ENCODE measurements at regions not wholly inside any gene's neighbourhood (a gene's known extent, or its start where the extent isn't known, plus 50 kb on each side); places are given as distances from the start of the nearest gene placed in this dataset.

DNA sequence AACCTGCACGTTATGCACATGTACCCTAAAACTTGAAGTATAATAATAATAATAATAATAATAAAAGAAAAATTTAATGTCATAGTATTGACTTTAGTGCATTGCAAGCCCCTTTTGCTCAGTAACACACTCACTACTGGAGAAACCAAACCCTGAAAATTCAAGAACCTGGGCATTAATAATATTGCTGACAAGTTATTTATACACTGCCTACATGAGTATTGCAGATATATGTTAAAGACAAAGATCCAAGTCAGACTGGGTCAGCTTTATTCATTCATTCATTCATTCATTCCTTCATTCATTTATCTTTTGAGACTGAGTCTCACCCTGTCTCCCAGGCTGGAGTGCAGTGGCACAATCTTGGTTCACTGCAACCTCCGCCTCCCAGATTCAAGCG lies 1711.2 kb downstream of the TP53TG3F start:
- DNase-seq, result no peak

DNA sequence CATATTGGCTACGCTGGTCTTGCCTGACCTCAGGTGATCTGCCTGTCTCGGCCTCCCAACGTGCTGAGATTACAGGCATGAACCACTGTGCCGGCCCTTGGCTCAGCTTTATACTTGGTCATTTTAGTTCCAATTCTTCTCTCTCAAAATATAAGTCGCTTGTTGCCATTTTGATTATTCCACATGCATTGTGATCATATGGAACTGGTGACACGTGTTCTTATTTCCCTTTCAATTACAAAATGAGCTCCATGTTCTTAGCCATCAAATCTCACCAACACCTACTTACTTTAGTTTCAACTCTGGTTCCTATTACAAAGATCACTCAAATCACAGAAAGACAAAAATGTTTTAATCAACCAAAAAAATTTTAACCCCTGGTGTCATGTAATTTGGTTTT lies 1711.7 kb downstream of the TP53TG3F start:
- no peak for DNase-seq

DNA sequence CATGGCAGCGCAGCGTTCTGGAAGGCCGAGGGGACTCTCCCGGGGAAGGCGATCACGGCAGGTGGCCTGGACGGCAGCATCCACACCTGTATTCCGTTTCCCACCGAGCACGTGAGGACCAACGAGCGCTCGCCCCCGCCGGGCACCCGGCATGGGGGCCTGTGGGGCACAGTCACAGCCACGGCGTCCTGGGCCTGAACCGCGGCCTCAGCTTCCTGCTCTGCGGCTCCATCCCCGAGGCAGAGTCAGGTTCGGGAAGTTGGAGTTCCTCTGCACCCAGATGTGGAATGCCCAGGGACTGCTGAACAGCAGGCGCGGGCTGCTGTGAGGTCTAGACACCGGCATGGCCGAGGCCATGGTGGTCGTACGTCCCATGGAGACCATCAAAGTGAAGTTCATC lies 1713.9 kb downstream of the TP53TG3F start:
- DNase-seq, result no peak

DNA sequence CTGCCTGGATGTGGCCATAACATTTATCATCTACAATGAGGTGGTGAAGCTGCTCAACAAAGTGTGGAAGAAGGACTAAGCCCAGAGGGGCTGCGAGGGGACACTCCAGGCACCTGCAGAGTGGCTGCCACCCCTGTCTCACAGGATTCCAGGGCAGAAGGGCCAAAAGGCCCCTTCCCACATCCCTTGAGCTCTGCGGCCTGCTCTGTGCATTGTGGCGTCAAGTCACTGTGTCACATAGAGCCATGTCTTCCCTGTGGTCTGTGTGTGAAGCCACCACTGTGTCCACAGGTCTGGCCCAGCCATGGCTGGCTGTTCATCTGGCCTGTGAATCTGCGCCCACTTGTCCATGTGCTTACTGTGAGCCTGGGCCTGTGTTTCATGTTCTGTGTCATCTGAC lies 1714.6 kb downstream of the TP53TG3F start:
- no peak for DNase-seq

DNA sequence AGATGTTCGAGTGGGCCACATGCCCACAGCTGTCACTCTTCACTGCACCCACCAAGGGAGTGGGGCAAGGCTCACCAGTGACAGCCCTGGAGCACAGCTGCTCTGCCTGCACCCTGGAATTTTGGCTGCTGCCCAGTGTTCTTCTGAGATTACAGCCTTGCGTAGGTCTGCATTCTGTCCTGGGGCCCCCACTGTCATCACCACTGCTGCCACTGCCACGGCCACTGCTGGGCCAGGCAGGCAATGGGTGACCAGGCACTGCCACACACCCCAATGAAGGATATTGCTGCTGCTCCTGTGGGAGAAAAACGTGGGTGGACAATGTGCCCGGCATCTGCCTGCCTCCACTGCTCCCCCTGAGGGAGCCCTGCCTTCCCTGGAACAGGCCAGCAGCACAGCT lies 1717.0 kb downstream of the TP53TG3F start:
- DNase-seq, result no peak

DNA sequence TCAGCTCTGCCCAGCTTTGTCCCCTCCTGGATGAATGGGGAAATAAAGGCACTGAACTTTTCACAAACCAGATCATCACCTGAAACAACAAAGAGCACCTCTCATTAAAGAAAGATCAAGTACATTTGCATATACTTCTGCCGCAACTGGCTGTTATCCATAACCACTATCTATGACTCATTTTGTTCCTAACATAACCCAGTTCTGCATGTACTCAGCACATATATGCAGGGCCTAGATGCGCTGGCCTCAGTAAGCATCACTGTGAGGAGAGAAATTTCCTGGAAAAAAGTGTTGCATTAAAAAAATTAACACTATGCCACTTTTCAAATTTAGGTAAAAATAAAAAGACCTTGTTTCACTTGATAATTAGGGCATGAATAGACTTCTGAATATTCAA lies 1718.4 kb downstream of the TP53TG3F start:
- DNase-seq, result no peak

DNA sequence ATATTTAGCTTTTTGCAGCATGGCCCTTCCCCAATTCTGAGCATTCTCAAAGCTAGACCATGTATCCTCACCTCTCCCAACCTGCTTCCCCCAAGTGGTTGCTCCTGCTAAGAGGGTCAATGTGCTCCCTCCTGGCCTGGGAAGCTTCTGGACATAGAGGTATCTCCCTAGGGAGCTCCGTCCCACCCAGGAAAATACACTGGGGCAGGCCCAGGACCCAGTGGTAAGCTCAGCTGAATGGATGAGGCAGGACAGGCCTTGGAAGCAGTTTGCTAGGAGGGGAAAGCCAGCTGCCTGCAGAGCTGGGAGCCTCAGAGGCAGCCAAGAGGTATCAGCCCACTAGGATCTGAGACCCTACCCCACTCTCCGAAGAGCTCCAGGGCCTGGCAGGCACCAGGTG lies 1721.6 kb downstream of the TP53TG3F start:
- DNase-seq, result no peak

DNA sequence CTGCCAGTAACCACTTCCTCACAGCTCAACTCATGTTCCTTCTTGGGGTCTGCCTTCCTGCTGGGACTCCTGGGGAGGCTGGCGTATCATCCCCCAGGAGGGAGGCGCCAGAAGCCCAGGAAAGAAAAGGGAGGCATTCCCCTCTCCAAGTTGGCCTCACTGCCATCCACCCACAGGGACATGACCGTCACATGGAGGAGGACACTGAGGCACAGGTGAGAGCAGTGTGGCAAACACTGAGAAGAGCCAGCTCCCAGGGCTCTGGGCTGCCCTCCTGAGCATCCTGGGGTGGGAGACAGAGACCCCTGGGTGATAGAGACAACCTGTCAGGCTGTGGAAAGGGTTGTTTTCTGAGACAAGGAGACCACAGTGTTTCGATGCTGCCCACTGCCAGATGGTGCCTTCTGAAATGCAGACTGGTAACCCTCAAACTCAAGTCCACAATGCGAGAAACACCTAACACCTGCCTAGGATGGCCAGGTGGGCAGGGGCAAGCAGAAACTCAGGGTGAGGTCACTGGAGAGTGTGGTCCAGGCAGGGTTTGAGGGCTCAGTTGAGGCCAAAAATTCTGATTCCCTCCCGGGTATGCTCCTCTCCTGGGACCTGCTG lies 1722.1 kb downstream of the TP53TG3F start:
- no peak for DNase-seq

DNA sequence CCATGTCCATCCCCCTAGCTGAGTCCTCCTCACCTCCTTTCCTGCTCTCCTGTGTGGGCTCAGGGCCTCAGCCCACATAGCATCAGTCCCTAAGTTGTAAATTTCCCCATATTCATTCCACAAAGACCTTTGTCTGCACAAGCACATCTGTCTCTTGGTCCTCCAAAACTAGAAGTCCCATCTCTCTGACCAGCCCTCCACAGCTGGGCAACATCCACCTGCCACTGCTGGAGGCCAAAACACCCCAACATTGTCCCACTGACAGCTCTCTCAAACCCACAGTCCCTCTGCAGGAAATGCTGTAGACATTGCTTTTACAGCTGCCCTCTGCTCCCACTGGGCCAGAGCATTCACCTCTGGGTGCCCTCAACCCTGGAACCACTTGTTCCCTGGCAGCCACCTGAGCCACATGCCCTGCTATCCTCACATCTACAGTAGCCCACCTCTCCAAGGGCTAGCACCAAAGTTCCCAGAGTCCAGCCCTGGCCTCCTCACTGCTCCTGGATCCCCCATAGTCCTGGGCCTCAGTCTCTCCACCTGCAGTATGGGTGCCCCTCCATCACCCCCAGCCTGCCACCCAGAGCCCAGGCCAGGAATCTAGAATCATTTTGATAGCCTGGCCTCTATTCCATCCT lies 1722.7 kb downstream of the TP53TG3F start:
- no peak for DNase-seq

DNA sequence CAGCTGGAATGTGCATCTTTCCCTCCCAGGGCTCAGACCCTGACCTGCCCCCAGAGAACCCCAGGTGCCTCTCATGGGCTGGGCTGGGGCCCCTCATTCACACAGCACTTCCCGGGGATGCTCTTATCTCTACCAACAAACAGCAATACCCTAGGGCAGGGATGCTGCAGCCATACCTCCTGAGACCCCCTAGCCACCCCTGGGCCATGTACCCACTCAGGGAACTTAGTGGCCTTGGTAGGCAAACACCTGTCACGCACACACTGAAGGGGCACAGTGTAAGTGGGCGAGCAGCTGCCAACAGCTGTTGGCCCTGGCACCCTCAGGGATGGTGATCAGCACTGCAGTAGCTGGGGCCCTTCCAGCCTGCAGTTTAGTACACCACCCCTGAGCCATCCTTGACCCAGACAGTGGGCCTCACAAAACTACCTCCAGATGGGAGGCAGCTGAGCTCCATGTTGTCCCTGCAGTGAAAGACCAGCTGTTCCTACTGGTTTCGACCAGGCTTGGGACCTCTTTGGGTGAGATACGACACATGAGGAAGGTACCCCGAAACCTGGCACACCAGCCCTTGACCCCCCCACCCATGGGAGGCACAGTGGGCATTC lies 1723.6 kb downstream of the TP53TG3F start:
- DNase-seq, result no peak

DNA sequence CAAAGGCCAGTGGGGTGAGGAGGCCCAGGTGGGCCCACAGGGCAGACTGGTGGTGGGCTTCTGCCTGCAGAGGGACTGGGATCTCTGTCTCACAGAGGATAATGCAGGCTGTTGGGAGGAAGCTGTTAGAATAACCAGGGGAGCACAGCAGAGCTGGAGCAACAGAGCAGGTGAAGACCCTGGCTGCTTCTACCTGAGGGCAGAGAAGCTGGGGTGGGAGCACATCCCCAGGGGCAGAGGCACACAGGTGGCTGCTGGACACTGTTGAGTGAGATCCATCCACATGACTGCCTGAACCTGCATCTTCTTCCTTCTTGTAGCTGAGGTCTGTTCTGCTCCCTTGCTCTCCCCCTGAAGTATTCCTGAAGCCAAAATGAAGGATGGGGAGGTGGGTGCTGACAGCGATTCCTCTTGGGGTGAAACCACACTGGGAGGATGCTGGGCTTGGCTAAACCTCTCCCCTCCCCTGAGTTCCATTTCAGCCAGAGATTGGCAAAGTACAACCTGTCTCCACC lies 1725.0 kb downstream of the TP53TG3F start:
- DNase-seq, result no peak

DNA sequence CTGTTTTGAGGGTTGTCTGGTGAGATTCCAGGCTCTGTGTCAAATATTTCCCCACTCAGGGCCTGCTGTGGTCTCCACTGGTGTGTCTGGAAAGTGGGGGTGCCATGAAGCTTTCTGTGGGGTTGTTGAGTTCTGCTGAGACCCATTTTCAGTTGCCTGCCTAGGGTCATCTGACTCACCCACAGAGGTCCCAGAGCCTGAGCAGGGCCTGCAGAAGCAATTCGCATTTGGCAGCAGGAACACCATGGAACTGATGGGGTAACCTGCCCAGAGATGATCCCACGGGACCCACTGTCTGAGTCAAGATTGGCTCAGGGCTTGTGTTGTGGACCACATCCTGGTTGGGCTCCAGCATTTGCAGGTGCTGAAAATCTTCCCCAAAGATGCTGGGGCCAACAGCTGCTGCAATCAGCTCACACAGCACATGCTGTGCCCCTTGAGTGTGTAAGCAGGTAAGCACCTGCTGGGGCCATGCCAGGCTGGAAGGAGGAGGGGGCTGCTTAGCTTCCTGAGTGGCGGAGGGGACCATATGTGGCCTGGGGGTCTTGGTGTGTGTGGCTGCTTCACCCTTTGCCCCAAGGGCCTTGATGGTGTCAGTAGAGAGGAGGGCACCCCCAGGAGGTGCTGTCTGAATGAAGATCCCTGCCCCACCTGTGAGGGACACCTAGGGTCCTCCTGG lies 1726.1 kb downstream of the TP53TG3F start:
- no peak for DNase-seq

DNA sequence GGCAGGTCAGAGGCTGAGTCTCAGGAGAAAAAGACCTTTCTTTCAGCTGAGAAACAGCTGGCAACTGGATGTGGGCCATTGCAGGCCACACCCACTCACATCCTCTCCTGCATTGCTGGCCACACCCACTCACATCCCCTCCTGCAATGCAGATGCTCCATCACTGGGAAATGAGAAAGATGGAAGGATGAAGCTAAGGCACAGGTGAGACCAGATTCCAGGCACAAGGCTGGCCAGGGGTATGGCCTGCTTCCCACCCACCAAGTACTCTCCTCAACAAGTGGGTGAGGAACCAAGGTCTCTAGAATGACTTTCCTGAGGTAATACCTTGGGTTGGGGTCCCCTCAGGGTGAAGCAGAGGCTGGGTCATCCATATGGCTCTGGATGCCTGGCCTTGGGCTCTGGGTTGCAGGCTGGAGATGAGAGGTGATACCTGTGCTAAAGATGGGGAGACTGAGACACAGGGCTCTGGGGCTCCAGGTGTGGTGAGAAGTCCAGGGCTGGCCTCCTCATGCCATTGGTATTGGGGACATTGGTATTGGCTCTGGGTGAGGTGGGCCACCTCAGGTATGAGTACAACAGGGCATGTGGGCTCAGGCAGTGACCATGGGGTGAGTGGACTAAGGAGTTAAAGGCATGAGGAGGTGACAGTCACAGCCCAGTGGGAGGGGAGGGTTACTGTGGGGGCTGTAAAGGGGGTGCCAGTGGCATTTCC lies 1726.8 kb downstream of the TP53TG3F start:
- DNase-seq, result no peak

DNA sequence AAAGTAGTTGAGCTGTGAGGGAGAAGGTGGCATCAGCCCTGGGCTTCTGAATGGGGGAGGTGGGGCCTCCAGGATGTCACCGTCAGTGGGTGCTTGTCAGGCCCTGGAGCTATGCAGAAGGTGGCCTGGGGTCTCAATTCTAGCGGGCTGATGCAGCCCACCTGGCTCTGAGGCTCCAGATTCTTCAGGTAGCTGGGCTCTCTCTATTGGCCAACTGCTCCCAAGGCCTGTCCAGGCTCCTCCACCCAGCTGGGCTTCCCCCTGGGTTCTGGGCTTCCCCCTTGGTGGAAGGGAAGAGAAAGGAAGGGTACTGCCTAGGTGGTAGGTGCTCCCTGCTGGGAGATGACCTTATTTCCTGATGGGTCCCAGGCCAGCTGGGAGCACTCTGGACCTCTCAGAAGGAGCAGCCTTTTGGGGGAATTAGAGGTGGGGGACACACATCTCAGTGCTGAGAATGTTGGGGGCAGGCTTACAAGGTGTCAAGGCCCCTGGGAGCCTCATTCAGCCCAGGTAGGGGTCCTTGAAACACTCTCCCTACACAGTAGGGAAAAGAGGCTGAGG lies 1728.3 kb downstream of the TP53TG3F start:
- no peak for DNase-seq

DNA sequence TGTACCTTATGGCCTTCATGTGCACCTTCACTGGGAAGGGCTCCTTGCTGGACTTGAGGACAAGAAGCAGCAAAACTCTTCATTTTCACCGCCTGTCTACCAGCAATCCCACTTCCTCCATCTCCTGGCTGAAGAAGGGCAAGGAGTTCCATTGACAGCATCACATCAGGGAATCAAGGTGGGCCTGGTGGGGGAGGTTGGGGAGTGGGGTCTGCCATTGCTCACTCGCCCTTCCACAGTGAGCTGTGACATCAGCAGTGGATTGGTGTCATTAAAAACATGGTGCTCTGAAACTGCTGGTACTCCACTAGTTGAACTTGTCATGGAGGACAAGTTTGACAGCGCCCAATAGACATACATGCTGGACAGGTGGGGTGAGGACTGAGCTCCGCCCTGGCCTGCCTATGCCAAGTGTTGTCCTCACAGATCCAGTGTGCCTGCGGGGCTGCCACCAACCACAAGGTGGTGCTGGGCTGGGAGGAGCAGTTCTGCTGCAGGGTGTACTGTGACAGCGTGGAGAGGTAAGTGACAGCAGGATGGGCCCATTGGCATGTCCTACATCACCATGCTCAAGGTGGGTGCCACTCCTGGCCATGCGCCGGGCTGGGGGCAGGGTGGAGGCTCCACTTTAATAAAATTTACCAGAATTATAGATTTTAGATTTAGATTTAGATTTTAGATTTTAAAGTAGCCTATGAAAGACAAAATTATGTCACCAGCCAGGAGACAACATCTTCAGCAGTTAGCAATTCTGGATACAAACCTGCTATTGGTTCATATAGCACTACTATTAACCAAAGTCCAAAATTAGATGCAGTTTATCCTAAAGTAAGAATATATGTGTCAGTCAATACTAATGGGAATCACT lies 1729.1 kb downstream of the TP53TG3F start:
- DNase-seq, result no peak

DNA sequence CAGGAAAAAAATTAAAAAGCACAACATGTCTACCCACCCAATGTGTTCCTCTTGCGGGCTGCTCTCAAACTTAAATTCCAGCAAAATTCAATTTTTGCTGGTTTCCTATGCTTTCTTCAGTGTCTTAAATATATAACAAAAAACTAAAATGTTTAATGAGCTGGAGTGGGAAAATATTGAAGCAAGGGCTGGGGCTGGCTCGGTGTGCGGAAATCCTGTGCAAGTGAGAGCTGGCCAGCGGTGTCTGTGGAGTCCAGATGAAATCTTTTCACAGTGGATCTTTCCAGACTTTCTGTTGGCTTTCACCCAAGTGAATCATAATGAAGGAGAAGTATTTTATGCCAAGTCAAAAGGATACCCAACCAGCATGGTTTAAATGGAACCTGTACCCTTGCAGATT lies 1733.6 kb downstream of the TP53TG3F start:
- no peak for DNase-seq

DNA sequence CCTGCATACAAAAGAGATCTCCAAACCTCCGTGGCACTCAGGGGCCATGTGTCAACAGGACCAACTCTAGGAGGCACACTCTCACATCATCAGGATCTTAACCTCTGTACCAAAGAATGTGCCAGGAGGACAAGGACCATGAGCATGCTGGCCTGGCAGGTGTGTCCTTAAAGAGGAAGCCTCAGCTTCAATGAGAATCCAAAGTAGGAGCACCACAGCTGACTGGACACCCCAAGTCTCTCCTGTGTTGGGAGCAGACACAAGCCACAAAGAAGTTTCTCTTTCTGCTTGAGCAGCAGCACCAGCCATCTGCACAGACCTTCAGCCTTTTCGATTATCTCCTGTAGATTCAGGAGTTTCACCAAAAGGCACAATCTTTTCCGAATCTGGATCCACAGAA lies 1734.5 kb downstream of the TP53TG3F start:
- DNase-seq, result no peak

DNA sequence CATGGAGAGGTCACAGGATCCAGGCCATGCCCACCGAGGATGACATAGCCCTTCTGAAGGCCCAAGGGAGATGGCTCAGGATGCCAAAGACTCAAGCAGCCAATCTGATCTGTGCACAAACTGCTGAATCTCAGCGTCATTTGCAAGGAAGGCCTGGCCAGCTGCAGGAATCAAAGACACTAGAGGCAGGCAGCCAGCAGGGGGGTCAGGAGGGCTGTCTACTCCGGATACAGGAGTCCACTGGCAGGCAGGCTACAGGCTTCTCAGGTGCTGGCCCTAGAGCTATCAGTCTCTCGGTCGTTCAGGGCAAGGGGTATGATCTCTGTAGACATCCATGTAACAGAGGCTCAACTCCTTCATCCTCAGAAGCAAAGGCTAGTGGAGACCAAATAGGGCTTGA lies 1735.3 kb downstream of the TP53TG3F start:
- DNase-seq, result no peak

DNA sequence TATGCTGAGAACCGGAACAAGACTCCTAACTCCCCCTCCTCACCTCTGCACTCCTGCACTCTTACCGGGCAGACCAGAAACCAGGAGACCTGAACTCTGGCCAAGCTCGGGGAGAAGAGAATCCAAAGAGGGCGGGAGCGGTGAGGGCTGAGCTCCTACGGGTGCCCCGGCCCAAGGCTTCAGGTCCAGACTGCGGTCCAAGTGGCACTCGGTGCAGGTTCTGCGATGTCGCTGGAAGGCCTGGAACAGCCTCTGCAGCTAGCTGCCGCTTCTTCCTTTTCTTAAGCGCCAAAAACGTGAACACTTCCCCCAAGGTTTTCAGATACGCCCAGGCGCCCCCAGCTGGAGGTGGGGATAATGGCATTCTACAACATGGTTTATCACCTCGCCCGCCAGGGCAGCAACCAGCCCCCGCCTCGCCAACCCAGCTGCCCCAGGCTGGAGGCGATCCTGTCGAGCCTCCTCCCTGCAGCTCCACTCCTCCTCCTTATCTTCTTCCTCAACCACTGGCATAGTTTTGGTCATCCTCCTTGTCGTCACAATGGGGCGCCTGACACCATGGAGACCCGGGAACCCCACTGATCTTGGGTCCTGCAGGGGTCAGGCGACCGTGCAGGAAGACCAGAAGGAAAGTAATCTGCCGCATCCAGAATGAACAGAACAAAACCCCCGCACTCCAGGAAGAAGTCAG lies 1735.9 kb downstream of the TP53TG3F start:
- no peak for DNase-seq

DNA sequence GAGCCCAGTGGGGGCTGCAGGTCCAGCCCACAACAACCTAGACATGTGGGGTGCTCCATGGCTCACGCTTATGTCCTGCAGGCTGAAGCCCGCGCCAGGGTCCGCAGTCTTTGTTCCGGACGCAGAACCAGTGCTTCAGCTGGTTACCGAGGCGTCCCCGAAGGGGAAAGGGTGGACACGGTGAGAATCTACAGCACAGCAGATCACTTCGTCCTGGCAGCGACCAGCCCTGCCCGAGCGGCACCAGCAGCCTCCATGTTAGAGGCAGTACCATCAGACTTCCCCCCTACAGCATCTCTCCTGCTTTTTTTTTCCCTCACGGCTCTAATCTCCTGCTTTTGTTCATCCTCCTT lies 1736.4 kb downstream of the TP53TG3F start:
- no peak for DNase-seq

DNA sequence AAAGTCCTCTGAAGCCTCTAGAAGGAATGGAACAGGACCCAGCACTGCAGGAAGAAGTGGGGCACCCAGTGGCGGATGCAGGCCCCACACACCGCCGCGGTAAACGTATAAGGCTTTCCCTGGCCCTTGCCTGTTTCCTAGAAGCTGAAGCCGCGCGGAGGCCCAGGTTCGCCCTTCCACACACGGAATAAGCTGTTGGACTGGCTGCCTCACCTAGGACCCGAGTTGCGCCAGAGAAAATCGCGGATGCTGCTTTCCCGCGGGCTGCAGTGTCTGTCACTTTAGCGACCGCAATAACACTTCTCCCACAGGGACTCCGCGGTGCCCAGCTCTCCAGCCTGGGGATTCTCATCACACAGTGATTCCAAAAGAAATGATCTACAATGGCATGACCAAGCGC lies 1736.9 kb downstream of the TP53TG3F start:
- DNase-seq, result no peak

Measured in Kasumi-1 (cell line).